ENCODE measurements at regions not wholly inside any gene's neighbourhood (a gene's known extent, or its start where the extent isn't known, plus 50 kb on each side); places are given as distances from the start of the nearest gene placed in this dataset.

GRCh38 chr10:2020836-2021235 is 283.5 kb upstream of the ADARB2 start:
- intact Hi-C loops (cut with DNase I), result no loop called here
- TF ChIP-seq POLR2AphosphoS5 (IDR thresholded peaks at IDR 0.05) (no peak), POLR2A (IDR thresholded peaks at IDR 0.05) (no peak), EP300 (IDR thresholded peaks at IDR 0.05) (no peak)
- TF ChIP-seq, protein P1, sequence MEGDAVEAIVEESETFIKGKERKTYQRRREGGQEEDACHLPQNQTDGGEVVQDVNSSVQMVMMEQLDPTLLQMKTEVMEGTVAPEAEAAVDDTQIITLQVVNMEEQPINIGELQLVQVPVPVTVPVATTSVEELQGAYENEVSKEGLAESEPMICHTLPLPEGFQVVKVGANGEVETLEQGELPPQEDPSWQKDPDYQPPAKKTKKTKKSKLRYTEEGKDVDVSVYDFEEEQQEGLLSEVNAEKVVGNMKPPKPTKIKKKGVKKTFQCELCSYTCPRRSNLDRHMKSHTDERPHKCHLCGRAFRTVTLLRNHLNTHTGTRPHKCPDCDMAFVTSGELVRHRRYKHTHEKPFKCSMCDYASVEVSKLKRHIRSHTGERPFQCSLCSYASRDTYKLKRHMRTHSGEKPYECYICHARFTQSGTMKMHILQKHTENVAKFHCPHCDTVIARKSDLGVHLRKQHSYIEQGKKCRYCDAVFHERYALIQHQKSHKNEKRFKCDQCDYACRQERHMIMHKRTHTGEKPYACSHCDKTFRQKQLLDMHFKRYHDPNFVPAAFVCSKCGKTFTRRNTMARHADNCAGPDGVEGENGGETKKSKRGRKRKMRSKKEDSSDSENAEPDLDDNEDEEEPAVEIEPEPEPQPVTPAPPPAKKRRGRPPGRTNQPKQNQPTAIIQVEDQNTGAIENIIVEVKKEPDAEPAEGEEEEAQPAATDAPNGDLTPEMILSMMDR (IDR thresholded peaks at IDR 0.05), result no peak
- Histone ChIP-seq H3K4me3 (no peak overlapping the region), H3K4me1 (no peaks in the 10 kb centered on the region), H3K27me3 (no peaks in the 10 kb centered on the region), H3K27ac (no peak overlapping the region), H3K9me3 (no peaks in the 10 kb centered on the region), H3K36me3 (no peaks in the 10 kb centered on the region)
- DNase-seq, result no peak
- WGBS, 2 donors, result 59 to 72% methylated on average over 4 of the region's 4 CpGs

- Histone ChIP-seq H3K27ac (no peak overlapping the region), H3K4me1 (no peaks in the 10 kb centered on the region), H3K4me3 (no peak overlapping the region), H3K9me3 (no peaks in the 10 kb centered on the region), H3K27me3 (no peaks in the 10 kb centered on the region), H3K36me3 (no peaks in the 10 kb centered on the region)
- 75 to 91% methylated on average over 12 of the region's 12 CpGs for WGBS, 2 donors
- DNase-seq, result no peak
- intact Hi-C loops (cut with DNase I), result no loop called here
- TF ChIP-seq EP300 (IDR thresholded peaks at IDR 0.05) (no peak), POLR2A (IDR thresholded peaks at IDR 0.05) (no peak), POLR2AphosphoS5 (IDR thresholded peaks at IDR 0.05) (no peak)
- TF ChIP-seq, protein P1 (IDR thresholded peaks at IDR 0.05), result no peak
These were observed 282.5 kb upstream of the ADARB2 start for GRCh38 chr10:2019803-2020202.

GRCh38 chr10:2019281-2019680 is 282.0 kb upstream of the ADARB2 start:
- no peaks in the 10 kb centered on the region for H3K27me3 ChIP-seq
- DNase-seq, result no peak
- H3K27ac ChIP-seq, result no peak overlapping the region
- WGBS, 2 donors, result 90 to 92% methylated on average over 3 of the region's 3 CpGs
- TF ChIP-seq, protein P1 (IDR thresholded peaks at IDR 0.05), result no peak
- intact Hi-C loops (cut with DNase I), result no loop called here
- no peaks in the 10 kb centered on the region for H3K4me1 ChIP-seq
- H3K36me3 ChIP-seq, result no peaks in the 10 kb centered on the region
- no peaks in the 10 kb centered on the region for H3K9me3 ChIP-seq
- no peak overlapping the region for H3K4me3 ChIP-seq

DNA sequence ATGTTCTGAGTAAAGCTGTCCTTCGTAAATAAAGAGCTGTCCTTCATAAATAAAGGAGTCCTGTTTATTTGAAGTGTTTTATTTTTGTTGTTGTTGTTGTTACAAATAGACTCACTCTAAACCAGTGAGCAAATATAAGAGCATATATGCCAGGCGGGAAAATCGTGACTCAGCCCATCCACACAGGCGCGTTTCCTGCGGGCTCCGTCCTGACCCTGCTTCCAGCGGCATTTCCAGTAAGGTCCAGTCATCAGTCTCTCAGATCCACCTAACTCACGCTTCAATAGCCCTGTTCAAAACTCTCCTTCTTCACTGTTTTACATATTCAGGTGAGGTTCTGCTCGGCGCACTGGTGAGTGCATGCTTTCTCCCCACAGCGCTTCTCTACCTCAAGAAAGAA is 277.2 kb upstream of the ADARB2 start:
- no peaks in the 10 kb centered on the region for H3K4me1 ChIP-seq
- WGBS, 2 donors, result 93 to 94% methylated on average over 12 of the region's 12 CpGs
- no peak overlapping the region for H3K27ac ChIP-seq
- TF ChIP-seq EP300 (IDR thresholded peaks at IDR 0.05), result no peak
- no peak for TF ChIP-seq POLR2AphosphoS5 (IDR thresholded peaks at IDR 0.05)
- TF ChIP-seq, protein P1 (IDR thresholded peaks at IDR 0.05), result no peak
- TF ChIP-seq POLR2A (IDR thresholded peaks at IDR 0.05), result no peak
- no peaks in the 10 kb centered on the region for H3K27me3 ChIP-seq
- DNase-seq, result no peak
- H3K4me3 ChIP-seq, result no peak overlapping the region
- no peaks in the 10 kb centered on the region for H3K36me3 ChIP-seq
- intact Hi-C loops (cut with DNase I), result no loop called here
- no peaks in the 10 kb centered on the region for H3K9me3 ChIP-seq

GRCh38 chr10:2012209-2012608 is 274.9 kb upstream of the ADARB2 start:
- H3K4me1 ChIP-seq, result no peaks in the 10 kb centered on the region
- no peaks in the 10 kb centered on the region for H3K36me3 ChIP-seq
- no peak for TF ChIP-seq POLR2A (IDR thresholded peaks at IDR 0.05)
- TF ChIP-seq EP300 (IDR thresholded peaks at IDR 0.05), result no peak
- no peak for TF ChIP-seq POLR2AphosphoS5 (IDR thresholded peaks at IDR 0.05)
- H3K27me3 ChIP-seq, result no peaks in the 10 kb centered on the region
- intact Hi-C loops (cut with DNase I), result no loop called here
- no peak overlapping the region for H3K4me3 ChIP-seq
- no peak for DNase-seq
- H3K9me3 ChIP-seq, result no peaks in the 10 kb centered on the region
- no peak overlapping the region for H3K27ac ChIP-seq
- WGBS, 2 donors, result 88 to 91% methylated on average over 5 of the region's 5 CpGs

Measured in sigmoid colon (tissue), 6 donors.